Panc1 (cell line): ENCODE measurements at regions not wholly inside any gene's neighbourhood (a gene's known extent, or its start where the extent isn't known, plus 50 kb on each side); places are given as distances from the start of the nearest gene placed in this dataset.
"Not testable (repeated sequence)": the region's sequence is repeated elsewhere in the genome, so short reads cannot be mapped to it uniquely, and the experiment has no call there.

Source experiments
- CTCF ChIP-seq: fragments of 450-650 bp; IDR thresholded peaks from 2 replicates; pipeline ENCODE4 v1.5.1; 2017; ENCODE audit warnings: mild to moderate bottlenecking
- POLR2AphosphoS5 ChIP-seq: IDR thresholded peaks from 2 replicates; pipeline ENCODE4 v1.6.1; 2012; ENCODE audit warnings: mild to moderate bottlenecking, low read depth, low read length, moderate library complexity
- SIN3A ChIP-seq: IDR thresholded peaks from 2 replicates; pipeline ENCODE4 v1.6.1; 2012; ENCODE audit warnings: low read depth, mild to moderate bottlenecking, low read length, moderate library complexity, borderline replicate concordance; ENCODE audit not compliant: insufficient read depth

GRCh38 chr12:9326849-9327248 lies 118.7 kb upstream of the PZP start:
- not testable (repeated sequence) for TF ChIP-seq CTCF, SIN3A, POLR2AphosphoS5
